HepG2 (cell line): ENCODE measurements at regions not wholly inside any gene's neighbourhood (a gene's known extent, or its start where the extent isn't known, plus 50 kb on each side); places are given as distances from the start of the nearest gene placed in this dataset.

ENCODE experiments used
- ATAC-seq: fragments of 200-7000 bp; cut with Tn5 transposase; 3 replicates; pipeline ENCODE4 v1.9.1; 2020; ENCODE audit warnings: mild to moderate bottlenecking, moderate library complexity
- BruUV-seq: library from RNA; stranded (reverse); fragments of 400-500 nt; replicated peaks from 2 replicates; lab custom pipeline; 2021; lab: Mats Ljungman, UMichigan
- CTCF ChIA-PET: fragments of 300-600 bp; formaldehyde crosslinking; extraction: SDS; loops from one replicate; lab custom pipeline; 2021; ENCODE audit warnings: low total read pairs, inconsistent platforms, low intra/inter-chr PET ratio; lab: Yijun Ruan, JAX
- POLR2A ChIA-PET: fragments of 350-600 bp; sonication (Branson Sonifier 250); formaldehyde crosslinking; loops from one replicate; lab custom pipeline; 2020; ENCODE audit warnings: antibody characterized with exemption, inconsistent platforms; lab: Yijun Ruan, JAX
- DNase-seq: peaks from one replicate; pipeline ENCODE4 v3.0.0-alpha.2; 2015; ENCODE audit warnings: low spot score
- FAIRE-seq: peaks from 3 replicates; lab custom pipeline; 2011; peaks lifted over from hg19 to GRCh38; lab: Jason Lieb, UNC
- H2AFZ ChIP-seq: one replicate; pipeline ENCODE4 v1.6.1; 2011; ENCODE audit warnings: low read length, inconsistent platforms
- H3K27ac ChIP-seq: fragments of 300-600 bp; 3 replicates; pipeline ENCODE4 v1.8.0; 2011; ENCODE audit warnings: mixed run types, mild to moderate bottlenecking, mixed read lengths, low read length, inconsistent platforms; ENCODE audit not compliant: insufficient read depth; ENCODE audit errors: extremely low read length
- H3K27me3 ChIP-seq, 2 experiments: fragments of 200-600 bp in 1 of 2; 2 replicates in 1 of 2; 3 replicates in 1 of 2; pipeline versions ENCODE4 v1.6.0 to v1.8.0; 2011; ENCODE audit warnings: low read length in 2 of 2, mild to moderate bottlenecking in 2 of 2, moderate library complexity in 2 of 2, inconsistent platforms in 1 of 2; ENCODE audit not compliant: insufficient read depth in 2 of 2, control insufficient read depth in 1 of 2
- H3K36me3 ChIP-seq, 2 experiments: fragments of 200-600 bp in 1 of 2; replicated peaks in 1 of 2; 2 replicates in 1 of 2; 3 replicates in 1 of 2; pipeline versions ENCODE4 v1.5.1 to v1.8.0; 2011; ENCODE audit warnings: low read length in 2 of 2, inconsistent platforms in 1 of 2; ENCODE audit not compliant: insufficient read depth in 2 of 2, control insufficient read depth in 1 of 2
- H3K4me1 ChIP-seq: 2 replicates; pipeline ENCODE4 v1.5.1; 2012; ENCODE audit warnings: low read length, inconsistent platforms; ENCODE audit not compliant: insufficient read depth
- H3K4me2 ChIP-seq: 2 replicates; pipeline ENCODE4 v1.6.0; 2011; ENCODE audit warnings: low read depth, low read length, inconsistent platforms
- H3K4me3 ChIP-seq, 3 experiments: fragments of 200-600 bp in 1 of 3; sonication (generic), shearing (Covaris generic) in 1 of 3; replicated peaks in 1 of 3; 2 replicates each; pipeline ENCODE4 v1.5.1; 2011 to 2016; ENCODE audit warnings: low read length in 3 of 3, inconsistent platforms in 2 of 3, low read depth in 2 of 3, mild to moderate bottlenecking in 2 of 3, control low read depth in 1 of 3, mixed read lengths in 1 of 3; ENCODE audit not compliant: insufficient read depth in 1 of 3
- H3K79me2 ChIP-seq: one replicate; pipeline ENCODE4 v1.6.1; 2011; ENCODE audit warnings: low read length, inconsistent platforms; ENCODE audit not compliant: insufficient read depth
- H3K9ac ChIP-seq: 2 replicates; pipeline ENCODE4 v1.6.0; 2011; ENCODE audit warnings: mild to moderate bottlenecking, low read depth, low read length, inconsistent platforms; ENCODE audit not compliant: insufficient read depth
- H3K9me3 ChIP-seq: 2 replicates; pipeline ENCODE4 v1.5.1; 2012; ENCODE audit warnings: mild to moderate bottlenecking, low read length
- H4K20me1 ChIP-seq: 2 replicates; pipeline ENCODE4 v1.6.0; 2011; ENCODE audit warnings: inconsistent platforms, mild to moderate bottlenecking, low read length, moderate library complexity; ENCODE audit not compliant: insufficient read depth
- ISL2 ChIP-seq: sonication (generic); formaldehyde crosslinking; IDR thresholded peaks from 2 replicates; pipeline ENCODE4 v1.5.0; 2020; ENCODE audit warnings: missing genetic modification reagents
- JUND ChIP-seq: sonication (generic); formaldehyde crosslinking; IDR thresholded peaks from 2 replicates; pipeline ENCODE4 v1.8.0; 2022; ENCODE audit warnings: mild to moderate bottlenecking, missing genetic modification reagents
- MAFK ChIP-seq, 2 experiments: IDR thresholded peaks in 1 of 2; conservative IDR thresholded peaks in 1 of 2; 2 replicates each; pipeline ENCODE4 v1.6.1; 2011; ENCODE audit warnings: improper control_type of control experiment in 2 of 2, low read length in 2 of 2
- TCF7 ChIP-seq: sonication (generic); IDR thresholded peaks from 2 replicates; pipeline ENCODE4 v1.6.1; 2016; ENCODE audit warnings: antibody characterized with exemption, low read depth
- ZKSCAN8 ChIP-seq: IDR thresholded peaks from 2 replicates; pipeline ENCODE4 v1.6.1; 2016; ENCODE audit warnings: borderline replicate concordance, missing genetic modification reagents, missing compliant biosample characterization
- ZNF484 ChIP-seq: sonication (generic); formaldehyde crosslinking; IDR thresholded peaks from 2 replicates; pipeline ENCODE4 v1.5.1; 2020; ENCODE audit warnings: mild to moderate bottlenecking, low read depth, missing genetic modification reagents, borderline replicate concordance
- ZNF550 ChIP-seq: sonication (generic); formaldehyde crosslinking; IDR thresholded peaks from 2 replicates; pipeline ENCODE4 v1.4.0; 2020; ENCODE audit warnings: mild to moderate bottlenecking, missing genetic modification reagents, borderline replicate concordance
- WGBS: methylation state at CpG from one replicate; pipeline ENCODE4 v1.1.6; 2017; ENCODE audit warnings: low lambda C conversion rate; 5-methylcytosine and 5-hydroxymethylcytosine counted together
- in situ Hi-C: cut with HindIII; loops from 2 replicates; pipeline ENCODE4 v1.10.0; 2017; ENCODE audit warnings: low pct_unique_long_range_greater_than_20kb; ENCODE audit not compliant: extremely low pct_ligation_motif_present
- intact Hi-C: fragments of 100-400 bp; cut with micrococcal nuclease; formaldehyde crosslinking; loops from one replicate; pipeline ENCODE4 v1.10.0; 2022; ENCODE audit not compliant: unreplicated experiment

DNA sequence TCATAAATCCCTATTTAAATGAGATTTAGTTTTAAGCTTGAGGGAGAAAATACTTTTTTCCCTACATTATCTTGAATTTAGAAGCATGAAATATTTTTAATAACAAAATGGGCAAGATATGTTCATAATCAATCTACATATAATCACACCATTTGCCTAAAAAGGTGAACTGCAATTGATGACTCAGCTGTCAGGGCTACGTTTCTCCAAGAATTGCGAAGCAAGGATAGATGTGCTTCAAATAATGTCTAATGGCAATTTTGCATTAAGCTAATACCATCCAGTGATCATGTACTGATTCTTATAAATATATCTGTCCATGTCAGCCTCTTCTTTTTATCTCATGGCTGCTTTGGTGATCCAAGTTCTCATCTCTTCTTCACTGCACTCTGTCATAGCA is 404.4 kb downstream of the MAN2A1 start:
- Histone ChIP-seq H3K9me3 (no peaks in the 10 kb centered on the region), H3K4me3 (no peak overlapping the region), H2AFZ (no peak overlapping the region), H3K9ac (no peak overlapping the region), H3K36me3 (no peaks in the 10 kb centered on the region), H3K4me1 (peaks cover 25% of the 10 kb centered on the region)
- POLR2A ChIA-PET: interaction anchor here (1.4 kb wide), 1 partner anchor 12 kb away, joined by 5 read pairs; no protein-coding TSS in a partner anchor
- FAIRE-seq (no peak), DNase-seq (no peak)
- in situ Hi-C loops: no loop called here
- BruUV-seq: no TSS peak
- TF ChIP-seq ZNF550 (CRISPR knock-in tag) (no peak), MAFK (conservative IDR thresholded peaks at IDR 0.05 in 1 of 2, IDR thresholded peaks at IDR 0.05 in 1 of 2; ENCODE audit: low read length in 2 of 2) (peak; percentile 55 to 60)
- TF ChIP-seq, all 625 proteins: peak for 1
- intact Hi-C loops: no loop called here
- H3K27me3 ChIP-seq: no peaks in the 10 kb centered on the region
- CTCF ChIA-PET: no interaction called here
- no peaks in the 10 kb centered on the region for H4K20me1 ChIP-seq
- no peak for ATAC-seq
- H3K27ac ChIP-seq: no peak overlapping the region
- 88% methylated on average over 2 of the region's 2 CpGs for WGBS
- H3K4me2 ChIP-seq: no peak overlapping the region
- H3K79me2 ChIP-seq: no peaks in the 10 kb centered on the region

- TF ChIP-seq JUND (no peak), TCF7 (no peak), ISL2 (CRISPR knock-in tag) (no peak), ZKSCAN8 (CRISPR knock-in tag) (no peak), ZNF484 (CRISPR knock-in tag) (no peak)
- CTCF ChIA-PET: no interaction called here
- Histone ChIP-seq H3K36me3 (no peaks in the 10 kb centered on the region), H3K9me3 (no peaks in the 10 kb centered on the region), H2AFZ (no peak overlapping the region), H3K4me3 (no peak overlapping the region), H3K79me2 (no peaks in the 10 kb centered on the region), H3K27ac (no peak overlapping the region), H4K20me1 (no peaks in the 10 kb centered on the region), H3K27me3 (no peaks in the 10 kb centered on the region), H3K4me2 (no peak overlapping the region), H3K9ac (no peak overlapping the region), H3K4me1 (peaks cover 25% of the 10 kb centered on the region)
- POLR2A ChIA-PET: no interaction called here
- no peak for DNase-seq
- intact Hi-C loops: no loop called here
- no TSS peak for BruUV-seq
- in situ Hi-C loops: no loop called here
- ATAC-seq: no peak; the same call in 2 of the 3 replicates
- no peak for FAIRE-seq
Observed at GRCh38 chr5:110094548-110094947, 404.8 kb downstream of the MAN2A1 start.
